PFSK-1 (cell line): ENCODE measurements at regions not wholly inside any gene's neighbourhood (a gene's known extent, or its start where the extent isn't known, plus 50 kb on each side); places are given as distances from the start of the nearest gene placed in this dataset.

Source experiments
- FOXP2 ChIP-seq: optimal IDR thresholded peaks from 2 replicates; pipeline ENCODE3; 2011; ENCODE audit warnings: borderline replicate concordance, control low read depth, inconsistent platforms; ENCODE audit not compliant: insufficient read depth; ENCODE audit errors: extremely low read length, extremely low read depth
- POLR2AphosphoS5 ChIP-seq: IDR thresholded peaks from 2 replicates; pipeline ENCODE4 v1.6.1; 2012; ENCODE audit warnings: low read depth, mild to moderate bottlenecking, control low read depth, low read length, moderate library complexity
- REST ChIP-seq, 2 experiments: IDR thresholded peaks; 2 replicates each; pipeline versions ENCODE4 v1.6.1 to v1.8.0; 2011 to 2012; ENCODE audit warnings: low read depth in 2 of 2, low read length in 2 of 2, control low read depth in 1 of 2, inconsistent platforms in 1 of 2, mild to moderate bottlenecking in 1 of 2, moderate library complexity in 1 of 2; ENCODE audit not compliant: insufficient read depth in 1 of 2
- SIN3A ChIP-seq: IDR thresholded peaks from 2 replicates; pipeline ENCODE4 v1.6.1; 2012; ENCODE audit warnings: mild to moderate bottlenecking, low read length, moderate library complexity, borderline replicate concordance; ENCODE audit not compliant: insufficient read depth
- TAF1 ChIP-seq: IDR thresholded peaks from 2 replicates; pipeline ENCODE4 v1.6.1; 2012; ENCODE audit warnings: low read length, control low read depth, borderline replicate concordance; ENCODE audit not compliant: insufficient read depth

- TF ChIP-seq FOXP2 (no peak), POLR2AphosphoS5 (no peak), TAF1 (no peak), REST (IDR thresholded peaks at IDR 0.05; ENCODE audit: insufficient read depth in 1 of 2, low read depth in 2 of 2, low read length in 2 of 2) (no peak), SIN3A (no peak)
These were observed 199.2 kb upstream of the TNP1 start for GRCh38 chr2:217058791-217059755.

DNA sequence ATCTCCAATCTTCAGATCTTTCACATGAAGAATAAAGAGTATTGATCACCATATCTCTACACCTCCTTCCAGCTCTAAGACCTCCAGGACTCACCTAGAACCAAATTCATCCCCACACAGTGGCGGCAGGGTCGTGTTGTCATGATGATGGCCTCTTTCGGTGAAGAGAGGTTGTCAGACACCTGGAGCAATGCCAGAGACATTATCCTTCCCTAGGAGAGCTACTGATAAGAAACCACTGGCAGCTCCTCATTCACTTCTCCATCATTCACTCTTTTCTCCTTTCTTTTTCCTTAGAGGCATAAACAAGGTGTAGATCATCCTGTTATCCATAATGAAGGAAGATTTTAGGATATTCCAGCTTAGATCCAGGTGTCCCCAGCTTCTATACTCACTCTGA is 197.9 kb upstream of the TNP1 start:
- TF ChIP-seq TAF1 (no peak), SIN3A (no peak), REST (IDR thresholded peaks at IDR 0.05; ENCODE audit: insufficient read depth in 1 of 2, low read depth in 2 of 2, low read length in 2 of 2) (no peak), POLR2AphosphoS5 (no peak), FOXP2 (no peak)

- TF ChIP-seq SIN3A = no peak
- no peak for TF ChIP-seq REST (IDR thresholded peaks at IDR 0.05; ENCODE audit: insufficient read depth in 1 of 2, low read depth in 2 of 2, low read length in 2 of 2)
- no peak for TF ChIP-seq POLR2AphosphoS5
- TF ChIP-seq FOXP2 = no peak
- TF ChIP-seq TAF1 = no peak
These were observed 195.8 kb upstream of the TNP1 start for GRCh38 chr2:217055624-217056023.

DNA sequence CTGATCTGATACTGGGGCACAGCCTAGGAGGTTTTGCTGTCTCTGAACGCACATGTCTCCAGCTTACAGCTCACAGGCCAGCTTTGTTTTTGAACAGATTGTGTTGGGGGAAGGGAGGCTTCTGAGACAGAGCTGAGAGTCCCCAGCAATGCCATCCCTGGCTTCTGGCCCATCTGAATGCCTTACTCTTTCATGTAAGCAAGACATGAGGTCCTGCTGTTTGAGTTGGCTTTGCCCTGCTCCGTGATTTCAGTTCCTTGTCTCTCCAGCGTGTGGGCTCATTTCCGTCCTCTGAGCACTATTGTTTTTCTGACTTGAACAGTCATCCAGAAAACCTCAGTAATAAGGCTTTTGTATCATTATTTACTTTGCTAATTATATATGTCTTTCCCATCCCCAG is 194.9 kb upstream of the TNP1 start:
- TF ChIP-seq REST (IDR thresholded peaks at IDR 0.05; ENCODE audit: insufficient read depth in 1 of 2, low read depth in 2 of 2, low read length in 2 of 2) = no peak
- TF ChIP-seq FOXP2 = no peak
- no peak for TF ChIP-seq POLR2AphosphoS5
- no peak for TF ChIP-seq TAF1
